GM12878 (cell line): ENCODE measurements at regions not wholly inside any gene's neighbourhood (a gene's known extent, or its start where the extent isn't known, plus 50 kb on each side); places are given as distances from the start of the nearest gene placed in this dataset.

Experiments used
- CTCF ChIP-seq, 3 experiments: IDR thresholded peaks in 2 of 3; conservative IDR thresholded peaks in 1 of 3; 2 replicates each; pipeline ENCODE4 v1.5.1; 2011; ENCODE audit warnings: low read depth in 3 of 3, low read length in 3 of 3, mild to moderate bottlenecking in 3 of 3, control low read depth in 2 of 3, moderate library complexity in 2 of 3, inconsistent platforms in 1 of 3, mixed read lengths in 1 of 3; ENCODE audit not compliant: control insufficient read depth in 2 of 3, insufficient read depth in 1 of 3; ENCODE audit errors: extremely low read depth in 1 of 3
- JUNB ChIP-seq: IDR thresholded peaks from 2 replicates; pipeline ENCODE4 v1.6.1; 2016; ENCODE audit warnings: antibody characterized with exemption, mild to moderate bottlenecking
- MXI1 ChIP-seq: fragments of 150-350 bp; IDR thresholded peaks from 2 replicates; pipeline ENCODE4 v1.6.1; 2011; ENCODE audit warnings: low read depth, mild to moderate bottlenecking, inconsistent platforms, low read length, improper control_type of control experiment
- POLR2A ChIP-seq: IDR thresholded peaks from 2 replicates; pipeline ENCODE4 v1.6.1; 2011; ENCODE audit warnings: low read depth, mild to moderate bottlenecking, low read length
- RAD21 ChIP-seq: IDR thresholded peaks from 2 replicates; pipeline ENCODE4 v1.6.1; 2011; ENCODE audit warnings: mild to moderate bottlenecking, low read depth, low read length, moderate library complexity; ENCODE audit not compliant: insufficient read depth
- SUZ12 ChIP-seq: fragments of 200-600 bp; sonication (generic); IDR thresholded peaks from one replicate; pipeline ENCODE4 v1.6.1; 2018; ENCODE audit warnings: antibody characterized with exemption, mild to moderate bottlenecking; ENCODE audit not compliant: unreplicated experiment
- USF1 ChIP-seq: IDR thresholded peaks from 2 replicates; pipeline ENCODE4 v1.6.1; 2011; ENCODE audit warnings: borderline replicate concordance, low read depth, mild to moderate bottlenecking, moderate library complexity, mixed read lengths, low read length; ENCODE audit not compliant: insufficient read depth; ENCODE audit errors: extremely low read length
- ZSCAN29 ChIP-seq: fragments of 450-650 bp; IDR thresholded peaks from 2 replicates; pipeline ENCODE4 v1.6.1; 2017; ENCODE audit warnings: mild to moderate bottlenecking, moderate library complexity

- no peak for TF ChIP-seq POLR2A
- no peak for TF ChIP-seq MXI1
- TF ChIP-seq USF1: no peak
- no peak for TF ChIP-seq ZSCAN29
- TF ChIP-seq SUZ12: no peak
- TF ChIP-seq JUNB: no peak
- no peak for TF ChIP-seq RAD21
- TF ChIP-seq CTCF (IDR thresholded peaks at IDR 0.05 in 2 of 3, conservative IDR thresholded peaks at IDR 0.05 in 1 of 3; ENCODE audit: control insufficient read depth in 2 of 3, extremely low read depth in 1 of 3, insufficient read depth in 1 of 3, low read depth in 3 of 3, low read length in 3 of 3): no peak
Observed at GRCh38 chr12:86838711-86839110, 582.5 kb upstream of the MGAT4C start.
